ENCODE measurements at regions not wholly inside any gene's neighbourhood (a gene's known extent, or its start where the extent isn't known, plus 50 kb on each side); places are given as distances from the start of the nearest gene placed in this dataset.

DNA sequence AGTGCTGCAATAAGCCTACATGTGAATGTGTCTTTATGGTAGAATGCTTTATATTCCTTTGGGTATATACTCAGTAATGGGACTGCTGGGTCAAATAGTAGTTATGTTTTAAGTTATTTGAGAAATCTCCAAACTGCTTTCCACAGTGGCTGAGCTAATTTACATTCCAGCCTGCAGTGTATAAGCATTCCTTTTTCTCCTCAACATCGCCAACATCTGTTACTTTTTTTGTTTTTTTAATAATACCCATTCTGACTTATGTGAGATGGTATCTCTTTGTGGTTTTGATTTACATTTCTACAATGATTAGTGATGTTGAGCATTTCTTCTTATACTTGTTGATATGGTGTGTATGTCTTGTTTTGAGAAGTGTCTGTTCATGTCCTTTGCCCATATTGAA lies 1186.2 kb downstream of the BCL11B start:
- Histone ChIP-seq H3K27ac (ENCODE audit: low read depth in 1 of 3, low read length in 2 of 3) (no peak overlapping the region), H3K4me3 (ENCODE audit: low read depth in 1 of 3, low read length in 3 of 3) (no peak overlapping the region), H3K27me3 (ENCODE audit: control insufficient read depth in 3 of 3, insufficient read depth in 3 of 3, low read length in 3 of 3) (no peaks in the 10 kb centered on the region), H3K9me3 (ENCODE audit: control insufficient read depth in 2 of 2, insufficient read depth in 1 of 2, low read depth in 1 of 2, low read length in 1 of 2) (no peaks in the 10 kb centered on the region), H3K36me3 (ENCODE audit: control insufficient read depth in 3 of 3, insufficient read depth in 2 of 3, low read depth in 1 of 3, low read length in 3 of 3) (no peaks in the 10 kb centered on the region), H3K4me1 (ENCODE audit: control insufficient read depth in 3 of 3, insufficient read depth in 2 of 3, low read depth in 1 of 3, low read length in 2 of 3) (no peaks in the 10 kb centered on the region)
- FAIRE-seq (no peak), DNase-seq (no peak)
- 81 to 97% (median 97%) methylated on average over 1 of the region's 1 CpG for WGBS, 3 donors

DNA sequence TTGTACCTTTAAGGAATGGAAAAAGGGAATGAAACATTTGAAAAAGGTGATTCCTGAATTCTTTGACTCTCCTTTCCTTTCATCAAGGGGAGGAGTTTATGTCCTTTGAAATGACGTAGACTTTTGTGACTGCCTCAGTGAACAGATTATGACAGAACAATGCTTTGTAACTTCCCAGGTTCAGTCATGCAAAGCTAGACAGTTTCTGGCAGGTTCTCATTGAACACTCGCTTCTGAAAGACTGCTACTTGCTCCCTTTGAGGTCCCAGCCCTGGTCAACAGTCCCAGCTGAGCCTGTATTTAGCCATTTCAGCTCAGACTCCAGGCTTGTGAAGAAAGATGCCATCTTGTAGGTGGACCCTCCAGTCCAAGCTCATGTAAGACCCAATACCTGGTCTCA lies 1178.9 kb downstream of the BCL11B start:
- FAIRE-seq: no peak
- Histone ChIP-seq H3K4me3 (ENCODE audit: low read depth in 1 of 3, low read length in 3 of 3) (no peak overlapping the region), H3K27me3 (ENCODE audit: control insufficient read depth in 3 of 3, insufficient read depth in 3 of 3, low read length in 3 of 3) (no peaks in the 10 kb centered on the region), H3K4me1 (ENCODE audit: control insufficient read depth in 3 of 3, insufficient read depth in 2 of 3, low read depth in 1 of 3, low read length in 2 of 3) (no peaks in the 10 kb centered on the region), H3K36me3 (ENCODE audit: control insufficient read depth in 3 of 3, insufficient read depth in 2 of 3, low read depth in 1 of 3, low read length in 3 of 3) (no peaks in the 10 kb centered on the region), H3K9me3 (ENCODE audit: control insufficient read depth in 2 of 2, insufficient read depth in 1 of 2, low read depth in 1 of 2, low read length in 1 of 2) (no peaks in the 10 kb centered on the region), H3K27ac (ENCODE audit: low read depth in 1 of 3, low read length in 2 of 3) (no peak overlapping the region)
- no peak for DNase-seq
- 75 to 79% (median 76%) methylated on average over 2 of the region's 2 CpGs for WGBS, 3 donors

DNA sequence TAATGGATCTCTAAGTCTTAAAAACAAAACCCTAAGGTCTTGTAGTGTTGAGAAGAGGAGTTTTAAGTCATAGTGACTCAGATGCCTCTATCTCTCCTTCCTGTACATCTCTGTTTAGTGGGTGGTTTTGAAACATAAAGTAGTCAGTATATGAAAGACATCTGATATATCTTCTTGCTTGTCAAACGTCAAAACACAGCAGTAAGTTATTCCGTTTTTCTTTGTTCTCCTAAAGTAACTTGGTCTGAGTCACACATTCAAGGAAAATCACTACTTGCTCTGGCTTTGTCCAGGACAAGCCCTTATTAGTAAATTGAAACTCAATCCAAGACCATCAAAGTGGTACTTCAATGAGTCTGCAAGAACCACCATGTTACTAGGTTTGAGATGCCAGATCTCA lies 1172.5 kb downstream of the BCL11B start:
- no peak overlapping the region for H3K4me3 ChIP-seq (ENCODE audit: low read depth in 1 of 3, low read length in 3 of 3)
- H3K27ac ChIP-seq (ENCODE audit: low read depth in 1 of 3, low read length in 2 of 3): no peak overlapping the region
- no peak for FAIRE-seq
- H3K36me3 ChIP-seq (ENCODE audit: control insufficient read depth in 3 of 3, insufficient read depth in 2 of 3, low read depth in 1 of 3, low read length in 3 of 3): no peaks in the 10 kb centered on the region
- H3K4me1 ChIP-seq (ENCODE audit: control insufficient read depth in 3 of 3, insufficient read depth in 2 of 3, low read depth in 1 of 3, low read length in 2 of 3): no peaks in the 10 kb centered on the region
- DNase-seq: no peak
- no peaks in the 10 kb centered on the region for H3K9me3 ChIP-seq (ENCODE audit: control insufficient read depth in 2 of 2, insufficient read depth in 1 of 2, low read depth in 1 of 2, low read length in 1 of 2)
- H3K27me3 ChIP-seq (ENCODE audit: control insufficient read depth in 3 of 3, insufficient read depth in 3 of 3, low read length in 3 of 3): no peaks in the 10 kb centered on the region
- WGBS, 3 donors: 69 to 77% (median 75%) methylated on average over 2 of the region's 2 CpGs

DNA sequence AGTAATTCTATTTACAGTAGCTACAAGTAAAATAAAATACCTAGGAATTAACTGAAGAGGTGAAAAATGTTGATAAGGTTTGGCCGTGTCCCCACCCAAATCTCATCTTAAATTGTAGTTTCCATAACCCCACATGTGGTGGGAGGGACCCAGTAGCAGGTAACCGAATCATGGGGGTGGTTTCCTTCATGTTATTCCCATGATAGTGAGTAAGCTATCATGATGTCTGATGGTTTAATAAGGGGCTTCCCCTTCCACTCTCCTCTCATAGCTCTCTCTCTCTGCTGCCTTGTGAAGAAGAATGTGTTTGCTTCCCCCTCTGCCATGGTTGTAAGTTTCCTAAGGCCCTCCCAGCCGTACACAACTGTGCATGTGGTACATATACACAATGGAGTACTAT lies 1170.7 kb downstream of the BCL11B start:
- no peak overlapping the region for H3K4me3 ChIP-seq (ENCODE audit: low read depth in 1 of 3, low read length in 3 of 3)
- no peak for FAIRE-seq
- H3K36me3 ChIP-seq (ENCODE audit: control insufficient read depth in 3 of 3, insufficient read depth in 2 of 3, low read depth in 1 of 3, low read length in 3 of 3): no peaks in the 10 kb centered on the region
- no peak overlapping the region for H3K27ac ChIP-seq (ENCODE audit: low read depth in 1 of 3, low read length in 2 of 3)
- no peaks in the 10 kb centered on the region for H3K27me3 ChIP-seq (ENCODE audit: control insufficient read depth in 3 of 3, insufficient read depth in 3 of 3, low read length in 3 of 3)
- WGBS, 3 donors: 64 to 76% (median 71%) methylated on average over 3 of the region's 3 CpGs
- H3K4me1 ChIP-seq (ENCODE audit: control insufficient read depth in 3 of 3, insufficient read depth in 2 of 3, low read depth in 1 of 3, low read length in 2 of 3): no peaks in the 10 kb centered on the region
- no peak for DNase-seq
- H3K9me3 ChIP-seq (ENCODE audit: control insufficient read depth in 2 of 2, insufficient read depth in 1 of 2, low read depth in 1 of 2, low read length in 1 of 2): no peaks in the 10 kb centered on the region

DNA sequence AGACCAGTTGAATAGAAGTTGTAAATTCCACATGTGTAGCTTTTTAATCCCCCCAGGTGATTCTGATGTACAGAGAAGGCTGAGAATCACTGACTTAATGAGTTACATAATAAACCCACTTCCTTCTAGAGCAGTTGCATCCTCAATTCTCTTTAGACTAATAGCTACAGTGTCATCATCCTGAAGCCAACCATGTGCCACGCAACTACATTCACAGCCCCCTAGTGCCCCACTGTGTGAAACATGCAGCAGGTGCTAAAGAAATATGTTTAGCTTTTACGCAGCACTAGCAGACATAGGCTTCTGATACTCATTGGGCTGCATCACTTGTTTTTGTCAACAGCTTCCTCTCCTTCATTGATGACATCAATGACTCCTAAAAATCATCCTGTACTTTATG lies 1168.3 kb downstream of the BCL11B start:
- Histone ChIP-seq H3K36me3 (ENCODE audit: control insufficient read depth in 3 of 3, insufficient read depth in 2 of 3, low read depth in 1 of 3, low read length in 3 of 3) (no peaks in the 10 kb centered on the region), H3K9me3 (ENCODE audit: control insufficient read depth in 2 of 2, insufficient read depth in 1 of 2, low read depth in 1 of 2, low read length in 1 of 2) (no peaks in the 10 kb centered on the region), H3K27ac (ENCODE audit: low read depth in 1 of 3, low read length in 2 of 3) (no peak overlapping the region), H3K27me3 (ENCODE audit: control insufficient read depth in 3 of 3, insufficient read depth in 3 of 3, low read length in 3 of 3) (no peaks in the 10 kb centered on the region), H3K4me3 (ENCODE audit: low read depth in 1 of 3, low read length in 3 of 3) (no peak overlapping the region), H3K4me1 (ENCODE audit: control insufficient read depth in 3 of 3, insufficient read depth in 2 of 3, low read depth in 1 of 3, low read length in 2 of 3) (no peaks in the 10 kb centered on the region)
- DNase-seq: no peak
- no peak for FAIRE-seq
- 88 to 90% (median 88%) methylated on average over 2 of the region's 2 CpGs for WGBS, 3 donors

DNA sequence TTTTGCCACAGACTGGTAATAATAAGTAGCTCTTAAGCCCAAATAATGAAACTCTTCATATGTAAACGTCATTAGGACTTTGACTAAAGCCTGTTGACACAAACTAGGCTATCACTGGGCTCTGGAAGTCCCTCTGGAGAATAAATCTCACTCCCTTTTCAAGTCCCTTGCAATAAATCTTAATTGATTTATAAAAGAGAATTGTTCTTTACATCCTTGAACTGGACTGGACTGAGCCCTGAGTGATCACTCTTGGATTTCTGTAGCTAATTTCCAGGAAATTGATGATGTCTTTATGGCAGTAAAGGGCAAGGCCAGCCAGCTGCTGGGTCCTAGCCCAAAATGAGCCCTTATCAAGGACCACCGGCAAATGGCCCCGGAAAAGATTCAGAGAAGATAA lies 1162.7 kb downstream of the BCL11B start:
- Histone ChIP-seq H3K27ac (ENCODE audit: low read depth in 1 of 3, low read length in 2 of 3) (no peak overlapping the region), H3K4me3 (ENCODE audit: low read depth in 1 of 3, low read length in 3 of 3) (no peak overlapping the region), H3K9me3 (ENCODE audit: control insufficient read depth in 2 of 2, insufficient read depth in 1 of 2, low read depth in 1 of 2, low read length in 1 of 2) (no peaks in the 10 kb centered on the region), H3K27me3 (ENCODE audit: control insufficient read depth in 3 of 3, insufficient read depth in 3 of 3, low read length in 3 of 3) (no peaks in the 10 kb centered on the region), H3K4me1 (ENCODE audit: control insufficient read depth in 3 of 3, insufficient read depth in 2 of 3, low read depth in 1 of 3, low read length in 2 of 3) (no peaks in the 10 kb centered on the region), H3K36me3 (ENCODE audit: control insufficient read depth in 3 of 3, insufficient read depth in 2 of 3, low read depth in 1 of 3, low read length in 3 of 3) (no peaks in the 10 kb centered on the region)
- DNase-seq: no peak
- FAIRE-seq: no peak
- 49 to 52% (median 49%) methylated on average over 3 of the region's 3 CpGs for WGBS, 3 donors

DNA sequence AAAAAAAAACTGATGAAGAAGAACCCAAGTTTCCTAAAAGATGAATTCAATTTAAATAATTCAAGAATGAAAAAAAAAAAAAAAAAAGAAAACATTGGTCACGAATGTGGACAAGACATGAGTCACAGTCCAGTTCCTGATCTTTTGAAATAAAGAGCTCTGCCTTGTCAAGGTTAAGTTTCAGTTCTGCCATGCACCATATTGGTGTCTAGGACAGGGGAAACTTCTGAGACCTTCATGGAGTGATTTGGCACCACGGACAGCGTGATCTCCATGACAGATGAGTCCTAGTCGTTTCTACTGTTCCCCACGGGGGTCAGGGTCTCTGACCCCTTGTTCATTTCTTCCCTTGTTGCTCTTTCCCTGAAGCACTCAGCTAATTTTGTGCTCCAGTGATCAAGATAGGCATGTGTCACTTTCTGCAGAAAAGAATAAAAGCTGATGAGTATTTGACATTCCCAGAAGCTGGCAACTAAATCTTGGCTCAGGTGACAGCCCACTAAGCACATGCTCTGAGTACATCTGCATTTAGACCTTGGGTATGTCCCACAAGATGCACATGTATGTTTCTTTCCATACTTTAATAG lies 1159.7 kb downstream of the BCL11B start:
- Histone ChIP-seq H3K27me3 (ENCODE audit: control insufficient read depth in 3 of 3, insufficient read depth in 3 of 3, low read length in 3 of 3) (no peaks in the 10 kb centered on the region), H3K4me3 (ENCODE audit: low read depth in 1 of 3, low read length in 3 of 3) (no peak overlapping the region), H3K27ac (ENCODE audit: low read depth in 1 of 3, low read length in 2 of 3) (no peak overlapping the region), H3K36me3 (ENCODE audit: control insufficient read depth in 3 of 3, insufficient read depth in 2 of 3, low read depth in 1 of 3, low read length in 3 of 3) (no peaks in the 10 kb centered on the region), H3K4me1 (ENCODE audit: control insufficient read depth in 3 of 3, insufficient read depth in 2 of 3, low read depth in 1 of 3, low read length in 2 of 3) (no peaks in the 10 kb centered on the region), H3K9me3 (ENCODE audit: control insufficient read depth in 2 of 2, insufficient read depth in 1 of 2, low read depth in 1 of 2, low read length in 1 of 2) (no peaks in the 10 kb centered on the region)
- FAIRE-seq: no peak
- 62 to 74% (median 68%) methylated on average over 5 of the region's 5 CpGs for WGBS, 3 donors
- no peak for DNase-seq

DNA sequence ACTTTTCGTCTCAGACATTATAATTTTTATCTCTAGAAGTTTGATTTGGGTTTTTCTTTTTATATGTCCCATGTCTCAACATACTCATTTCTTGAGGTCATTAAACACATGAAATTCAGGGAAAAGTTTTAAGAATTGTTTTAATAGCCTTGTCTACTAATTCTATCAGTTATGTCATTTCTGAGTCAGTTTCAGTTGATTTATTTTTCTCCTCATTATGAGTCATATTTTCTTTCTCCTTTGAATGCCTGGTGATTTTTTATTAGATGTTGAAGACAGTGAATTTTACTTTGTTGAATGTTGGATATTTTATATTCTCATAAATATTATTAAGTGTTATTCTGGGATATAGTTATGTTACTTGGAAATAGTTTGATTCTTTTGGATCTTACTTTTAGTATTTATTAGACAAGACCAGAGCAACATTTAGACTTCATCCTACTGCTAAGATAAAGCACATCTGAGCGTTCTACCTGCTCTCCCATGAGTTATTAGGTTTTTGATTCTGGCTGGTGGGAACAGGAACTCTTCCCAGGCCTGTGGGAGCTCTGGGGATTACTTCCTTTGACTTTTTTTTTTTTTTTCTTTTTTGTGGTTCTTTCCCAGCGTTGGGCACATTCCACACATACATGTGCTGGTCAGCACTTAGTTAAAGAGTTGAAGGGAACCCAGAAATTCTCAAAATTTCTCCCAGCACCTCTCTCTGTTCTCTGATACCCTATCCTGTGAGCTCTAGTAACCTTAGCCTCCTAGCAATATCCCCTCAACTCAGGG lies 1157.7 kb downstream of the BCL11B start:
- 36 to 46% (median 46%) methylated on average over 3 of the region's 3 CpGs for WGBS, 3 donors
- FAIRE-seq (no peak), DNase-seq (no peak)
- Histone ChIP-seq H3K36me3 (ENCODE audit: control insufficient read depth in 3 of 3, insufficient read depth in 2 of 3, low read depth in 1 of 3, low read length in 3 of 3) (no peaks in the 10 kb centered on the region), H3K27me3 (ENCODE audit: control insufficient read depth in 3 of 3, insufficient read depth in 3 of 3, low read length in 3 of 3) (no peaks in the 10 kb centered on the region), H3K27ac (ENCODE audit: low read depth in 1 of 3, low read length in 2 of 3) (no peak overlapping the region), H3K4me3 (ENCODE audit: low read depth in 1 of 3, low read length in 3 of 3) (no peak overlapping the region), H3K4me1 (ENCODE audit: control insufficient read depth in 3 of 3, insufficient read depth in 2 of 3, low read depth in 1 of 3, low read length in 2 of 3) (no peaks in the 10 kb centered on the region), H3K9me3 (ENCODE audit: control insufficient read depth in 2 of 2, insufficient read depth in 1 of 2, low read depth in 1 of 2, low read length in 1 of 2) (no peaks in the 10 kb centered on the region)

DNA sequence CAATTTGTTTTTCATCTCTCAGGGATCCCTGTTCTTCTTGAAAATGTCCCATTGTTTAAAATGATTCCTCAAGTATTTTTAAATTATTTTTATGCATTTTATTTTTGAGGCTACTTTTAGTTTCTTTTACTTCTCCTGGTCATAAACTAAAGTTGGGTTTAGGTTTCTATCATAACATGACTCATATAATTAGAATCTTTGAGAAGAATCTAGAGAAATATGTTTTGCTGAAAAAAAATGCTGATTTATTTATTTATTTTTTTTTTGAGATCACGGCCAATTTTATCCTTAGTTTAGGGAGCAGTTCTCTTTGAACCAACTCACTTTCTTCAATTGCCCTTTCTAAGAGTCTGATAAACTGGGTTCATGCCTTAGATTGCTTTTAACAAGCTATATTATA lies 1157.1 kb downstream of the BCL11B start:
- DNase-seq (no peak), FAIRE-seq (no peak)
- no peaks in the 10 kb centered on the region for H3K4me1 ChIP-seq (ENCODE audit: control insufficient read depth in 3 of 3, insufficient read depth in 2 of 3, low read depth in 1 of 3, low read length in 2 of 3)
- no peaks in the 10 kb centered on the region for H3K36me3 ChIP-seq (ENCODE audit: control insufficient read depth in 3 of 3, insufficient read depth in 2 of 3, low read depth in 1 of 3, low read length in 3 of 3)
- H3K4me3 ChIP-seq (ENCODE audit: low read depth in 1 of 3, low read length in 3 of 3): no peak overlapping the region
- 77 to 87% (median 84%) methylated on average over 1 of the region's 1 CpG for WGBS, 3 donors
- H3K27ac ChIP-seq (ENCODE audit: low read depth in 1 of 3, low read length in 2 of 3): no peak overlapping the region
- H3K27me3 ChIP-seq (ENCODE audit: control insufficient read depth in 3 of 3, insufficient read depth in 3 of 3, low read length in 3 of 3): no peaks in the 10 kb centered on the region
- H3K9me3 ChIP-seq (ENCODE audit: control insufficient read depth in 2 of 2, insufficient read depth in 1 of 2, low read depth in 1 of 2, low read length in 1 of 2): no peaks in the 10 kb centered on the region
